D721Med (cell line): ENCODE measurements at regions not wholly inside any gene's neighbourhood (a gene's known extent, or its start where the extent isn't known, plus 50 kb on each side); places are given as distances from the start of the nearest gene placed in this dataset.
A peak's percentile ranks its signal among the peaks of the same experiment; 100 is the strongest.

Experiments
- DNase-seq: peaks from one replicate; pipeline ENCODE4 v3.0.0; 2011; ENCODE audit warnings: low spot score; ENCODE audit not compliant: insufficient read length
- FAIRE-seq: peaks from 2 replicates; lab custom pipeline; 2011; peaks lifted over from hg19 to GRCh38; lab: Jason Lieb, UNC
- CTCF ChIP-seq: IDR thresholded peaks from 2 replicates; pipeline ENCODE4 v1.5.1; 2012; ENCODE audit warnings: mild to moderate bottlenecking, control low read depth; ENCODE audit not compliant: insufficient read depth; ENCODE audit errors: missing control alignments

GRCh38 chr13:104297075-104297474 lies 1230.9 kb upstream of the SLC10A2 start:
- DNase-seq (no peak), FAIRE-seq (no peak)
- no peak for TF ChIP-seq CTCF

GRCh38 chr13:104296286-104296685 lies 1230.1 kb upstream of the SLC10A2 start:
- no peak for TF ChIP-seq CTCF
- no peak for DNase-seq
- FAIRE-seq = no peak

- DNase-seq (no peak), FAIRE-seq (peak; percentile 29)
- no peak for TF ChIP-seq CTCF
Measured at GRCh38 chr13:104295537-104295936, 1229.3 kb upstream of the SLC10A2 start.

GRCh38 chr13:104289400-104289799 lies 1223.2 kb upstream of the SLC10A2 start:
- FAIRE-seq (no peak), DNase-seq (no peak)
- TF ChIP-seq CTCF = no peak

GRCh38 chr13:104288496-104288895 lies 1222.3 kb upstream of the SLC10A2 start:
- DNase-seq = no peak
- FAIRE-seq = no peak
- TF ChIP-seq CTCF = no peak

- no peak for TF ChIP-seq CTCF
- no peak for FAIRE-seq
- DNase-seq = no peak
Measured at GRCh38 chr13:104286566-104287290, 1220.5 kb upstream of the SLC10A2 start.

DNA sequence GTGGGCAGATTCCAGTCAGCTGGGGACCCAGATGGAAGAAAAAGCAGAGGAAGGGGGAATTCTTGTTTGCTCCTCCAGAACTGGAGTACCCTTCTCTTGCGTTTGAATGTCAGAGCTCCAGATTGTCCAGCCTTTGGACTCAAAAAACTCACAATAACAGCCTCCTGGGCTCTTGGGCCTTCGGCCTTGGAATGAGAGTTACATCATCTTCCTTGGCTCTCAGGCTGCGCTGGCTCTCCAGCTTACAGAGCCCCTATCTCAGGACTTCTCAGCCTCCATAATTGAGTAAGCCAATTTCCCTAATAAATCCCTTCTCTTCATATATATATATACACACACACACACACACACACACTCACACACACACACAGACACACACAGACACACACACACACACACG lies 1215.7 kb upstream of the SLC10A2 start:
- FAIRE-seq = no peak

More for the DNA sequence above, 1215.7 kb upstream of the SLC10A2 start:
- TF ChIP-seq CTCF = no peak
- DNase-seq = no peak
